ENCODE measurements at regions not wholly inside any gene's neighbourhood (a gene's known extent, or its start where the extent isn't known, plus 50 kb on each side); places are given as distances from the start of the nearest gene placed in this dataset.

DNA sequence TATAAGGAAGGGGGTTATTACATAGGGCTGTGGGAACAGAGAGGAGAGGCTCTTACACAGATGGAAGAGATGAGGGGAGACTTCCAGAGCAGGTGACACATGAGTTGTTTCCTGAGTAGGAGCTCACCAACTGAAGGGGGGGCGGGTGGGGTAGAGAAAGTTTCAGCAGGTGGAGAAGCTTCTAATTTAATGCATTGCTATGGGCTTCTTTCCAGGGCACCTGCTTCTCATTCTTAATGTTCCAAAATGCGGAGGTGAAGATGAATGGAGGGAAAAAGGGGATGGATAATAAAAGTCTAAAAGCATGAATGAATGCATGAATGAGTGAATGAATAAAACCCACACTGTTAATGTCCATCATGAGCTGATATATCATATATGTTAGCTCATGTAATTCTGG lies 439.0 kb upstream of the CCL2 start:
- TF ChIP-seq FOXM1 (IDR thresholded peaks at IDR 0.05; ENCODE audit: borderline replicate concordance, low read depth) (no peak), ZBTB7A (IDR thresholded peaks at IDR 0.05; ENCODE audit: low read depth) (no peak), REST (IDR thresholded peaks at IDR 0.05; ENCODE audit: low read depth) (no peak), CEBPB (IDR thresholded peaks at IDR 0.05) (no peak), MAX (IDR thresholded peaks at IDR 0.05) (no peak), EP300 (IDR thresholded peaks at IDR 0.05; ENCODE audit: borderline replicate concordance) (no peak), TCF12 (IDR thresholded peaks at IDR 0.05; ENCODE audit: low read depth) (no peak), YY1 (IDR thresholded peaks at IDR 0.05; ENCODE audit: low read depth) (no peak), TEAD4 (IDR thresholded peaks at IDR 0.05) (no peak), NFIC (IDR thresholded peaks at IDR 0.05) (no peak)

- TF ChIP-seq, protein P1, sequence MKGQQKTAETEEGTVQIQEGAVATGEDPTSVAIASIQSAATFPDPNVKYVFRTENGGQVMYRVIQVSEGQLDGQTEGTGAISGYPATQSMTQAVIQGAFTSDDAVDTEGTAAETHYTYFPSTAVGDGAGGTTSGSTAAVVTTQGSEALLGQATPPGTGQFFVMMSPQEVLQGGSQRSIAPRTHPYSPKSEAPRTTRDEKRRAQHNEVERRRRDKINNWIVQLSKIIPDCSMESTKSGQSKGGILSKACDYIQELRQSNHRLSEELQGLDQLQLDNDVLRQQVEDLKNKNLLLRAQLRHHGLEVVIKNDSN (IDR thresholded peaks at IDR 0.05), result no peak
- no peak for TF ChIP-seq ZBTB7A (IDR thresholded peaks at IDR 0.05; ENCODE audit: low read depth)
- TF ChIP-seq TAF1 (IDR thresholded peaks at IDR 0.05; ENCODE audit: low read depth), result no peak
- TF ChIP-seq CREB1 (IDR thresholded peaks at IDR 0.05; ENCODE audit: low read depth), result no peak
- TF ChIP-seq FOXM1 (IDR thresholded peaks at IDR 0.05; ENCODE audit: borderline replicate concordance, low read depth), result no peak
Measured at GRCh38 chr17:33816842-33817617, 438.1 kb upstream of the CCL2 start.

- no peak for TF ChIP-seq EP300 (IDR thresholded peaks at IDR 0.05; ENCODE audit: borderline replicate concordance)
- TF ChIP-seq FOXM1 (IDR thresholded peaks at IDR 0.05; ENCODE audit: borderline replicate concordance, low read depth), result no peak
- no peak for TF ChIP-seq REST (IDR thresholded peaks at IDR 0.05; ENCODE audit: low read depth)
- TF ChIP-seq TEAD4 (IDR thresholded peaks at IDR 0.05), result no peak
- TF ChIP-seq EGR1 (IDR thresholded peaks at IDR 0.05), result no peak
- no peak for TF ChIP-seq NFIC (IDR thresholded peaks at IDR 0.05)
- TF ChIP-seq TAF1 (IDR thresholded peaks at IDR 0.05; ENCODE audit: low read depth), result no peak
- TF ChIP-seq CREB1 (IDR thresholded peaks at IDR 0.05; ENCODE audit: low read depth), result no peak
- TF ChIP-seq, protein P1 (IDR thresholded peaks at IDR 0.05), result no peak
Measured at GRCh38 chr17:33819539-33819938, 435.5 kb upstream of the CCL2 start.

GRCh38 chr17:33832262-33832661 lies 422.8 kb upstream of the CCL2 start:
- no peak for TF ChIP-seq FOXM1 (IDR thresholded peaks at IDR 0.05; ENCODE audit: borderline replicate concordance, low read depth)
- TF ChIP-seq REST (IDR thresholded peaks at IDR 0.05; ENCODE audit: low read depth), result peak; percentile 66

DNA sequence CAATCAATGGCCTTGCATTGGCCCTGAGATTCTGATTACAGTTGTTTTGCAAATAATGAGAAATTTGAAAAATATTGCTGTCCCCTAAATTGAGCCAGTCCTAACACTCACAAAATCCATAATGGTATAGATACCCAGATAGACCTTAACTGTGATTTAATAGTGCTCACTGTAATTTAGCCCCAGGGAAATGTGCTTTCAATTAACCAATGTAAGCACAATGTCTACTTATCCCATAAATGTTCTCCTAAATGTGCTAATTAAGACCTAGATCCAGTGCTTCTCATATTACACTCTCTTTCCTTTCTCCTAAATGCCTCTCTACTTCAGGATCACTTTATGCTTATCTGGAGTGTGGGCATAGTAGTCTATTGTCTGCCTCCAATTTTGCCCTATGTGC lies 417.8 kb upstream of the CCL2 start:
- no peak for TF ChIP-seq EP300 (IDR thresholded peaks at IDR 0.05; ENCODE audit: borderline replicate concordance)
- no peak for TF ChIP-seq NFIC (IDR thresholded peaks at IDR 0.05)
- TF ChIP-seq FOXM1 (IDR thresholded peaks at IDR 0.05; ENCODE audit: borderline replicate concordance, low read depth), result no peak
- TF ChIP-seq EGR1 (IDR thresholded peaks at IDR 0.05), result no peak
- no peak for TF ChIP-seq TAF1 (IDR thresholded peaks at IDR 0.05; ENCODE audit: low read depth)
- TF ChIP-seq CEBPB (IDR thresholded peaks at IDR 0.05), result no peak
- no peak for TF ChIP-seq RAD21 (IDR thresholded peaks at IDR 0.05; ENCODE audit: low read depth)
- no peak for TF ChIP-seq ZBTB7A (IDR thresholded peaks at IDR 0.05; ENCODE audit: low read depth)
- TF ChIP-seq YY1 (IDR thresholded peaks at IDR 0.05; ENCODE audit: low read depth), result no peak
- TF ChIP-seq, protein P1 (IDR thresholded peaks at IDR 0.05), result no peak
- TF ChIP-seq CREB1 (IDR thresholded peaks at IDR 0.05; ENCODE audit: low read depth), result no peak
- TF ChIP-seq REST (IDR thresholded peaks at IDR 0.05; ENCODE audit: low read depth), result no peak
- TF ChIP-seq TEAD4 (IDR thresholded peaks at IDR 0.05), result no peak
- no peak for TF ChIP-seq MAX (IDR thresholded peaks at IDR 0.05)

Measured in Ishikawa (cell line).